C4-2B (cell line): ENCODE measurements at regions not wholly inside any gene's neighbourhood (a gene's known extent, or its start where the extent isn't known, plus 50 kb on each side); places are given as distances from the start of the nearest gene placed in this dataset.

ENCODE experiments used
- ZFX ChIP-seq: fragments of 450-650 bp; IDR thresholded peaks from 2 replicates; pipeline ENCODE4 v1.6.1; 2017
- TF ChIP-seq, protein P1 (sequence below): fragments of 450-650 bp; conservative IDR thresholded peaks from 2 replicates; pipeline ENCODE4 v1.5.1; 2017; ENCODE audit warnings: mild to moderate bottlenecking

DNA sequence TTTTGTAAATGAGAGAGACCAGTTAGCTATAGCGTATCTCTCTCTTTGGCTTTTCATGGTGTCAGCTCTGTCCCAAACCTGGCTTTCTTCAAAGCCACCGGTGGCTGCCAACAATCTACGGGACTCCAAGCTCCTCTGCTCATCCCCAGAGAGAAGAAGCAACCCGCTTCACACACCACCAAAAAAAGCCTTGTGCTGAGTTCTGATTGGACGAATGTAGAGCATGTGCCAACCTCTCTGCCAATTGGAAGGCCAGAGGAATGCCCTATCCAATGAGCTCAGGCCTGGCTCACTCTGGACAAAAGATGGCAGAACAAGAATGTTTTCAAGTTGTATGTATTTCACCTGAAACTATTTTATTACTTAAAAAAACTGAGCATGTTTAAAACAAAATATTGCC lies 202.4 kb downstream of the C16orf95 start:
- TF ChIP-seq, protein P1, sequence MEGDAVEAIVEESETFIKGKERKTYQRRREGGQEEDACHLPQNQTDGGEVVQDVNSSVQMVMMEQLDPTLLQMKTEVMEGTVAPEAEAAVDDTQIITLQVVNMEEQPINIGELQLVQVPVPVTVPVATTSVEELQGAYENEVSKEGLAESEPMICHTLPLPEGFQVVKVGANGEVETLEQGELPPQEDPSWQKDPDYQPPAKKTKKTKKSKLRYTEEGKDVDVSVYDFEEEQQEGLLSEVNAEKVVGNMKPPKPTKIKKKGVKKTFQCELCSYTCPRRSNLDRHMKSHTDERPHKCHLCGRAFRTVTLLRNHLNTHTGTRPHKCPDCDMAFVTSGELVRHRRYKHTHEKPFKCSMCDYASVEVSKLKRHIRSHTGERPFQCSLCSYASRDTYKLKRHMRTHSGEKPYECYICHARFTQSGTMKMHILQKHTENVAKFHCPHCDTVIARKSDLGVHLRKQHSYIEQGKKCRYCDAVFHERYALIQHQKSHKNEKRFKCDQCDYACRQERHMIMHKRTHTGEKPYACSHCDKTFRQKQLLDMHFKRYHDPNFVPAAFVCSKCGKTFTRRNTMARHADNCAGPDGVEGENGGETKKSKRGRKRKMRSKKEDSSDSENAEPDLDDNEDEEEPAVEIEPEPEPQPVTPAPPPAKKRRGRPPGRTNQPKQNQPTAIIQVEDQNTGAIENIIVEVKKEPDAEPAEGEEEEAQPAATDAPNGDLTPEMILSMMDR: no peak
- no peak for TF ChIP-seq ZFX
